GM21447 (cell line): ENCODE measurements at regions not wholly inside any gene's neighbourhood (a gene's known extent, or its start where the extent isn't known, plus 50 kb on each side); places are given as distances from the start of the nearest gene placed in this dataset.

Source experiments
- ATAC-seq: cut with Tn5 transposase; IDR thresholded peaks from one replicate; pipeline ENCODE4 v1.9.1; 2021; ENCODE audit not compliant: unreplicated experiment

DNA sequence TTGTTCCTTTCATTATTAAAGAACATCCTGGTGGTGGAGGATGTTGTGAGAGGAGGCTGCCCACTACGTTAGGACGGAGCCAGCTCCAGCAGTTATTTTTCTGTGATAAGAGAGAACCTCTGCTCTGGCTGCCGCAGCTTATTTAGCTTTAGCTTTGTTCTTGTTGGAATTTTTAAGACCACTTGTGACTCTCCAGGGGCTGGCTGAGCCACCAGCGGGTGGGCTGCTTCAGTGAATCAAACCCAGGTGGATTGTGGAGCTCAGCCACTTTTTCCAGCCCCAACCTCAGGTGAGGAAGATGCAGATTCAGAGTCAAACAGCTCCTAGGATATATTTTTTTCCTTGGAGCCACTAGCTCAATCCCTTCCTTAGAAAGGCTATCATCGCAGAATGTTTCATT is 83.1 kb upstream of the CTTNBP2NL start:
- no peak for ATAC-seq

DNA sequence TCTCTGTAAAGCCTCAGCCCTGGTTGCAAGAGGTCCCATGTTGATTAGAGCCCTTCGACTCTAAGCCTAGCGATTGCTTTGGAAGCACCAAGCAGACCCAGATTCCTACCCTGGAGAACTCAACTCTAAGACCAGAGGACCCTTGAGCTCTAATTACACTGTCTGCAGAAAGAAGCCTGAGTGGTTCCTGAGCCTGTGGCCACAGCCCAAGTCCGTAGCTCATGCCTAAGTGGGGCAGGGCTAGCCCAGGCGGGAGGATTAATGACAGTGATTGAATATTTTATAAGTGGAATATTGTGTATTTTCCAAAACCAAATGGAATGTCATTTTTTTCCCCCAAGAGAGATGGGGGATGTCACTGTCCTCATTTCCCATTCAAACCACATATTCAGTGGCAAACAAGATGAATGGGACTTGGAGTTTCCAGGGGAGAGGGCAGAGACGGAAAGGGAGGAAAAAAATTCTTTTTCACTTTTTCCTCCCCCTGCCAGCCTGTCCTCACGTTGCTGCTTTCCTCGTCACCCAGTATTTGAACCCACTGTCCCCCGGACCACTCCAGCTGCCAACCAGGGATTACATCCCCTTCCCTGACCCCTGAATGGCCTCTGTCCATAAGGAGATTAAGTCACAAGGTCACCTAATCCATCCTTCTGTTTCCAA is 79.6 kb upstream of the CTTNBP2NL start:
- ATAC-seq = no peak

DNA sequence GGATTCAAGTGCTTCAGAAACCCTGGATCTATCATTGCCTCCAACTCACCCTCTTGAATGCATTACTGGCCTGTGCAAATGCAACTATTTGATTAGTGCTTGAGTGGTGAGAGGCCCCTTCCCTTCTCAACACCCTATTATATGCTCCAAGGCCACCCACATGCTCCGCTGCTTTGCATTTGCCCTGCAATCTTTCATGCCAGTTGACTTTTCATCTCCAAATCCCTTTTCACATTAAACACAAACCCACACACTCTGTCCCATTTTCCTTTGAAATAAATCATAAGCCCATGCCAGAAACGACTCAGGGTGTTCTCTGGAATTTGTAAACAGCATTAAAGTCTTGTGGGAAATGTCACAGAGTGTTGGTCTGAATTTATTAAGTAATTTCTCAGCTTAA is 78.9 kb upstream of the CTTNBP2NL start:
- no peak for ATAC-seq

DNA sequence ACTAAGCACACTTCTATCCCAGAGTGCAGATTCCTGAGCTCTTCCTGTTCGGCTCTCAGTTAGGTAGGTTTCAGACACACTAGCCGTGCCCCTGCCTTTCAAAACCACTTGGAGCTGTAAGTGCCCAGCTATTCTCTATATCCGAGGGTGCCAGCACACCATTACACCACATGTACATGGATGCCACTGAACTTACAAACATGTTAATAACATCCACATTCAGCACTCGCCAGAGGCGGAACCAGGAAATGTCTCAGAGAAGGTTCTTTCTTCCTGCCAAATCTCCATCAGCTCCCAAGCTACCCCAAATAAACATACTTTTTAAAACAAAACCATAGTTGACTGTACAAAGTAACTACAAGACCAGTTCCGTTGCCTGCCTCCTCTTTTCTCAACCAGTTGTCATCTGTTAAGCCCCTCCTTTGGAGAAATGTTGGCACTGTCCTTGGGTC is 78.4 kb upstream of the CTTNBP2NL start:
- ATAC-seq = no peak

DNA sequence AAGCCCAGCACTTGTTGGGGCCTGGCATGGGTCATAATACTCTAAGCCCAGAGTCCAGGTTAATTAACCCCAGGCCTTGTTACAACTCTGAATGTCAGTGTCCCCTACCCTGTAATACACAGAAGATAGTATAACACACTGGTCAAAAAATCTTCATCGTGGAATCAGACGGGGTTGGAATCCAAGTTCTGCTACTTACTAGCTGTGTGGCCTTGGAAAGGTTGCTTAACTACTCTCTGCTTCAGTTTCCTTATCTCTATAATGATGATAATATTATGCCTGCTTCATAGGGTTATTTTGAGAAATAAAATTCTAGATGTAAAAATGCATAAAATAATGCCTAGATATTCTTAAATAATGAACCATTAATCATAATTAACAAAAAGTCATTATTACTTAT is 77.8 kb upstream of the CTTNBP2NL start:
- ATAC-seq = no peak

DNA sequence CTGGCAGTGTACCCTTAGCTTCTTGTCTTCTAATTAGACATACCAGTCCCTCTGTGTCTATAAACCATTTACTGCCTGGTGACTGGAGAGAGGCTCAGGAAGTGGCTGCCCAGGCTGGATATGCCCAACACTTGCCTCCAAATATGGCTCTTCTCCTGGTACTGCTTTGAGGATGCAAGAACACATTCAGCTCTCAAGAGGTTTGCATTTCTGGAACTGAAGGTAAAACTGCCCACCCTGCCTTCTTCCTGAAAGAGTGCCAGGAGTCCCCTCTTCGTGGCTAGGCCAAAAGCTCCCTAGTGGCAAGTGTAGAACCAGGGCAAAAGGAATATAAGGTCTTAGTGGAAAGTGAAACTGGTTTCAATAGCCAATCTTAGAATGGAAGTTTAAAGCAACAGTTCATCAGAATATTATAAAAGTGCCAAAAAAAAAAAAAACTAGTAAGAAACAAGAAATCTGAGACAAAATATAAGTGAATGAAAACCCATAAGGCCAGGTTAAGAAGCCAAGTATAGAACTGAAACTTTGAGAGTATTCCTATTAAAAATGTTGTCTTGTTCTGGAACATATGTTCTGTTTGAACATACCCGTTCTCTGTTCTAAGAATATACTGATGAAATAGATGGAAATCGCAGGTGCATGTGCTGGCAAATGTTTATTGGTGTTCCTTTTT is 77.2 kb upstream of the CTTNBP2NL start:
- no peak for ATAC-seq

DNA sequence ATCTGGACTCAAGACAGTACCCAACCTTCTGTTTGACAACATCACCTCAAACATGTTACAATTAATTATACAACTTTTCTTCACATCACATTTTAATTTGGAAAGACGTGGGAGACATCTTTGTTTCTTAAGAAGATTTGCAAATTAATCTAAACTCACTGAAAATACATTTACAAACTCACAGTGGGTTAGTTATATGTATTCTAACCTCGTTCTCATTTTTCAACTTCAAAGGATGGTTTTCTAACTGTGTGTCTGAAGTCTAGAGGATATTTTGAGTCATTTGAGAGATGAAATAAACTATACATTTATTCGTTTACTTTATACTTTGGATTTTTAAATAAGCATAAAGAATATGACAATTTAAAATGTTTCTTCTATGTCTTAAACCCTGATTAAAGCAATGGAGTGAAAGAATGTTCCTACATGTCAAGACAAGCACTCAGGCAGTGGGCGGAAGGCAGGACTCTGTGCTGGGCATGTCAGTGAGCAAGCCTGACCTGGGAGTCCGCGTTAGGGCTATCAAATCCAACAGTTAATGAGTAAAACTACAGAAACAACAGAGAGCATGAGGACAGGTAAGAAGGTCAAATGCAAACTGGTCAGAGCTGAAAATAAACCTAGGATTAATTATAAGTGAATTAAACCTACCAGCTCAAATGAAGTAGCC is 76.5 kb upstream of the CTTNBP2NL start:
- no peak for ATAC-seq

DNA sequence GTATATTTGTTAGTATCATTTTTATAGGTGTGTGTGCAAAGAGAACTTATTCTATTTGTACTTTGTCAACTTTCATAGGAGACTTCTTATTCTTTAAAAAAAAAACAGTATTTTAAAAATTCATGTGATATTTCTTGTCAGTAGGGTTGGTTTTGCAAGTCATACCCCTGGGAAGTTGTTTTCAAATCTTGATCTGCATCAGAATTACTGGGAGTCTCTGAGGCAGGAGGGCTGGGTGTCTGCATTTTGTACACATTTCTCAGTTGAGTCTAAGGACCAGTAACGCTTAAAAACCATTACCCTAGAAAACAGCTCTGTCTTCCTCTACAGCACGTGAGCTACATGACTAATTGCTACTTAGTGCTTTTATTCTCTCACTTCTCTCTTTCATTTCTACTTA is 76.0 kb upstream of the CTTNBP2NL start:
- ATAC-seq = no peak

DNA sequence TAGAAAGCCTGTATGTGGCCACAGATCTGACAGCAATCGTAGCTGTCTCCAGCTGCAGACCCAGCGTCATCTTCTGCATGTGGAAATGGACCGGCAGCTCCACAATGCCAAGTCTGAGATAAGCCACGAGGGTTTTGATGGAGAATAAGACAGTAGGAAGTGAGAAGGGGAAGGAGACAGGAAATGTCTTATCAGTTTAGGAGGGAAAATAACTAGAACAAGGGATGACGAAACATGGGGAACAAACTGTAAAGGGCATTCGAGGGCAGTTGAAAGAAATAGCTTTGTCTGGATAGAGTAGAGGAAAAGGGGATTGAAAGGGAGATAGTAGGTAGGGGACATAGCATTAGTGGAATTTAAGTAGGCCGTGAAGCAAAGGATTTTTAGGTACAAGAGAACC is 74.0 kb upstream of the CTTNBP2NL start:
- ATAC-seq = no peak

DNA sequence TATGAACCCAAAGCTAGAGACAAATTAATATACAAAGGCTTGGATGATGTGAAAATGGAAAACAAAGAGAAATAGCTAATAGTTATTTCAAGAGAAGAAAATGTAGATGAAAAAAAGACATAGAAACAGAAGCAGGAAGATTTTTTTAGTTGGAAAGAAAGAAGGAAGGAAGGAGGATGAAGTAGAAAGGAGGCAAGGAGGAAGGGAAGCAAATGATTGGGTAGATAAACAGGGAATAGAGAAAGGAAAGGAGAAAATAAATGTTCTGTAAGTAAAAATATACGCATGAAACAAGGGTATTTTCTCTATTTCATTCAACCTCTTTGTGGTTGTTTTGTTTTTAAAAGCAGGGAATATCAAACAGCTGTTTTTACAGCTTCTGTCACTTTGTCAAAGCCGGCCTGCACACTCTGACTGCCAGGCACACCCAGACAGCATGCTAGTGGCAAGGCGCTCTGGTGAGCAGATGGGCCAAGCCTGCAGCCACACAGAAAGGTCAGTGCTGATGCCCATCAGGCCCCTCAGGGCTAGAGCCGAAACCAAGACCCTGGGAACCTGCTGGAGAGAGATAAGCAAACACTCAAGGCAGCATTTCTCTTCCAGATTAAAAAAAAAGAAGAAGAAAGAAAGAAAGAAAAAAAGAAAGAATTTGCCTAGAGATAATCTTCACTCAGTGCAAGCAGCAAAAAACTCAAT is 72.9 kb upstream of the CTTNBP2NL start:
- no peak for ATAC-seq

DNA sequence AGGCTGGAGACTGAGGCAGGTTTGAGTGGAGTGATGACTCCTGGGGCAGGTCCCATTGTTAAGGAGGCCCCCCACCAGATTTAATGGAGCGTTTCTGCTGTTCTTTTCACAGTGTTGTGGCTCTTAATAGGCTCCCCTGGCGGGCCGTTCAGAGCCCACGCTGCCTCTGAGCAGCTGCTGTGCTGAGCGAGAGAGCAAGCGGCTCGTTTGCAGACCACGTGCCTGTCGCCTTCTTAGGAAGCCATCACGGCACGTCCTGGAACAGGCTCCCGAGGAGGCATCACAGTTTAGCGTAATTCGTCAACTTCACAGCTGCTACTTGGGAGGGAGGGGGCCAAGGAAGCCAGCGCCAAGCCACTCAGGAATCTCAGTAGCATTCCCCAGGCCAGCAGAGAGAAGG is 70.5 kb upstream of the CTTNBP2NL start:
- no peak for ATAC-seq

DNA sequence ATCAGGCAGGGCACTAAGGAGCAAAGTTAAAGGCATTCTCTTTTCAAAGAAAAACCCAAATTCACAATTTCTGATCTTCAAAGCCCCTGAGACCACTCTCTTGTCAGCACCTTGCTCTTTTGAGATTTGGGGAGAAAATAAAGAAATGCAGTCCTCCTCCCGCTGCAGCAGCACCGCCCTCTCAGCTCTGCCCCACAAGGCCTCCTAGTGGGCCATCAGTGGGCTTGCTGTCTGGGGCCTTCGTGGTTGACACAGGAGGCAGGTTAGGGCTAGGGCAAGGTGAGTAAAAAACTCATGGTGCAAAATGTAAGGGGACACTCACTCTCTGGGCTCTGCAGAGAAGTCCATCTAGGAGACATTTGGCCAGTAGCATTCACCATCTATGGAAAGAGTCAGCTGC is 67.4 kb upstream of the CTTNBP2NL start:
- no peak for ATAC-seq

DNA sequence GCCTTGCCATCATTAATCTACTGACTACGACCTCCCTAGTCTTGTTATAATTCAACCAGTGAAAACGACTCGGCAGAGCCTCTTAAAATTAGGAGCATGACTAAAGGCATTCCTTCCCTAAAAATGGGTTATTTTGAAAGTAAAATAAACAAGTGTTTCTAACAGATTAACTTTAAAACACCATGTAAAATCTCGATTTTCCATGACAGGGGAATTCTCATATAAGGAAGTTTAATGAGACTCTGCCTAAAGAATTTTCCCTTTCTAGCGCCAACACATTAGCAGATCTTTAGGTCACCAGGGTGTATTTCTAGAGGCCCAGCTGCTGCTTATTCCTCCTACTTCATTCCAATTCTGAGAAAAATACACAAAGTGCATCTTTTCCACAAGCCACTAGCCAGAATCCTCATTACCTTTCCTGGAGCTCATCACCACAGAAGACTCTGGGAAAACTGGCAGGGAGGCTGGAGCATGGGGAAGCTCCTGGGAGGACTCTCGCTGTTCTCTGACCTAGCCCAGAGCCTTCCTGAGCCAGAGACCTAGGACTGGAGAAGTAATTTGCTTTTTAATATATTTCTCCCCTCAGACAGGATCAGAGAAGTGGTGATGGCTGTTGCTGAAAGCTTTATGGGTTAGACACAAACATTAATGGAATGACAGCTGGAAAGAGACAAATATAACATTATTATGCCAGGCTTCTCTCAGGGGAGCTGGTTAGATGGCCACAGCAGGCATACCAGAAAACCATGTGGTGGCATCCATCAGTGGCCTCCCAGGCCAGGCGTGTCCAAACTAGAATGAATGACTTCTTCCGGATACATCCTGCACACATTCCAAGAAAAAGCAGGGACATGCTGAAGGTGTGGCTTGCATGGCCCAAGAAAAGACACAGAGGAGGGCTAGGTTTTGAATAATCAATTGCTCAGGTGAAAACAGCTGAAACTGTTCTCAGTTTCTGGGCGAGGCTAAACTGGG is 63.6 kb upstream of the CTTNBP2NL start:
- ATAC-seq = no peak

DNA sequence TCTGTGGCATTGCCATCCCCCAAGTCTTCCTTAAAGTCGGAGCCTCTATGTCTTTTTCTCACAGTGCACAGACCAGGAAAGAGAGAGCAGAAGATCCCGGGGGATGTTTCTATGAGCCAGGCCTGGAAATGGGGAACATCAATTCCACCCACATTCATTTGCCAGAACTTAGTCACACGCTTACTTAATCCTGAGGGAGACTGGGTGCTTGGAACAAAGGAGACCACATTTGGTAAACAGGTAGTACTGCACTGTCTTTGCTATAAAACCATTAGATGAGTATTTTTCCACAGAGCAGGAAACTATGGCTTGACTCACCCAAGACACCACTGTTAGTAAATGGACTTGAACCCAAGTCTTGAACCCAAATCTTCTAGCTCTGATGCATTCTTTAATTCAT is 60.7 kb upstream of the CTTNBP2NL start:
- ATAC-seq = no peak

DNA sequence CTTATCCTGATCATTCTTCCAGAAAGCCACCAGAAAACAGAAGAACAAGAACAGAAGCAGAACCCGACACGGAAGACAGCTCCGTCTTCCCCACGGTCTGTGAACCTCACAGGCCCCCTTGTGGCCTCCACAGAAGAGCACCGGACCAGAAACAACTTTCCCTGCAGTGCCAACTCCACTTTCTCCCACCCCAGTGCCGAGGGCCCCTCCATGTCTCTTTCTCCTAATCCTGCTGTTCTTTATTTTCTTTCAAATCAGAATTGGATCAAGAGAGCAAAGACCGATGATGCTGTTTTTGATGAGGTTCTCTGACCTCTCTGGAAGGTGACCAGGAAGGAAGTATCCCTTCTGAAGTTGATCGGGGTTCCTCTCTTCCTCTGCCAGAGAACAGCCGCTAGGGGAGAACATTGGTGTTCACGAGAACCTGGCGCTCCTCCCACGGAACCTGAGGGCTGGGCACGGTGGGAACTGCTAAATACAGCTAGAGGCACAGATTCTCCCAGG is 58.9 kb upstream of the CTTNBP2NL start:
- no peak for ATAC-seq

DNA sequence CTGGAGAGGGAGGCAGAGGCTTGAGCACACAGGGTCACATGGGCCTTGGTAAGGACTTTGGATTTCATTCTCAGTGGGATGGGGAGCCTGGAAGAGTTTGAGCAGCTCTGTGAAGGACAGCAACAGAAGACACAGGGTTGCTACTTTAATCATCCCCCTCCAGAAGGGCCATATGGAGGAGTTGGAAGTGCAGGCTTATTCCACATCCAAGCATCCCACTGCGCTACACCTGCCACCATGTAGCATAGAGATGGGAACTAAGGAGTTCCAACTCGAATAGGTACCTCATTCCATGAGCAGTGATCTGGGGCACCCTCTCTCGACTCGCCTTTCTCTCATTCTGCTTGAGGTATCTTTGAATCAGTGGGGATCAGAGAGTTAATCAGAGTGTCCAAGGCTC is 54.0 kb upstream of the CTTNBP2NL start:
- no peak for ATAC-seq

DNA sequence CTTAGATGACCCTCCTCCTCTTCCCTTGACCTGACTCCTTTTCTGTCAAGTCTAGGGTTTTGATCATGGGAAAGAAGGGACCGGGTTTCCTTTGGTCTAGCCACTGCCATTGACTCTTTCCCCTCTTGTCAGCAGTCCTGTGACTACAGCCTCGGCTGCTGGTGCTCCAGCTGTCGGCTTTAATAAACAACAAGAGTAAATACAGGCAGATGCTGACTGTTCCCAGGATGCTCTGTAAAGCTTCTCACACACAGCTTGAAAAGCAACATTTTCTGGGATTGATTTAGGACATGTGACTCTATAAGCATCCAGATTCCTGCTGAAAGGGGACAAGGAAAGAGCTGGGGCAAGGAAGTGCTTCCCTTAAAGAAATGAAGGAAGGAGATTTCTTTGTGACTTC is 53.5 kb upstream of the CTTNBP2NL start:
- ATAC-seq = no peak

DNA sequence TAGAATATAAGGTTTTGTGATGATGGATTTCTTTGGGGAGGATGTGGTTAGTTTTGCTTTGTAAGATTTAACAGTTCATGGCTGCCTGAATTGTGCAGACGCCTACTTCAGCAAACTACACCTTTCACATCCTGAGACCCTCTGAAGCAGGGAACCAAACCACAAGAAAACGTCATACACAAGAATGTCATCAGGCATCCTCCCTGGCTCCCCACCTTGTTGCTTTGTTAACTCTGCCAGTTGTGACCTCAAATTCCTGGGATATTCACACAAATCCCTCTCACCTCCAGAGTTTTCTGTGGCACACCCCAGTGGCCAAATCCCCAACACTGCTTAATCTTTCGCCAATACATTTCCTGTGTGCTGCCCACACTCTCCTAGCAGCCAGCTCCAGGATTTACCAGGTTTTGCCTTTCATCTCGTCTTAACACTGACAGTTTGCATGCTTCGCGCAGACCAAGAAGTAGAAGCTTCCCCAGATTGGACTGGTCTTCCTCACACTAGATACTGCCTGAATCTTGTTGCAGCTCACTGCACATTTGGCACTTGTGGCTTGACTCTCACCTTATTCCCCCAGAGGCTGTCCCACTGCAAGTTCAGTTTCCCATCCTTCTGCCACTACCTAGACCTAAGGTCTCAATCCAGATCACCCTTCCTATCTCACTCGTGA is 51.1 kb upstream of the CTTNBP2NL start:
- no peak for ATAC-seq
